ENCODE measurements at regions not wholly inside any gene's neighbourhood (a gene's known extent, or its start where the extent isn't known, plus 50 kb on each side); places are given as distances from the start of the nearest gene placed in this dataset.
A peak's percentile ranks its signal among the peaks of the same experiment; 100 is the strongest.

DNA sequence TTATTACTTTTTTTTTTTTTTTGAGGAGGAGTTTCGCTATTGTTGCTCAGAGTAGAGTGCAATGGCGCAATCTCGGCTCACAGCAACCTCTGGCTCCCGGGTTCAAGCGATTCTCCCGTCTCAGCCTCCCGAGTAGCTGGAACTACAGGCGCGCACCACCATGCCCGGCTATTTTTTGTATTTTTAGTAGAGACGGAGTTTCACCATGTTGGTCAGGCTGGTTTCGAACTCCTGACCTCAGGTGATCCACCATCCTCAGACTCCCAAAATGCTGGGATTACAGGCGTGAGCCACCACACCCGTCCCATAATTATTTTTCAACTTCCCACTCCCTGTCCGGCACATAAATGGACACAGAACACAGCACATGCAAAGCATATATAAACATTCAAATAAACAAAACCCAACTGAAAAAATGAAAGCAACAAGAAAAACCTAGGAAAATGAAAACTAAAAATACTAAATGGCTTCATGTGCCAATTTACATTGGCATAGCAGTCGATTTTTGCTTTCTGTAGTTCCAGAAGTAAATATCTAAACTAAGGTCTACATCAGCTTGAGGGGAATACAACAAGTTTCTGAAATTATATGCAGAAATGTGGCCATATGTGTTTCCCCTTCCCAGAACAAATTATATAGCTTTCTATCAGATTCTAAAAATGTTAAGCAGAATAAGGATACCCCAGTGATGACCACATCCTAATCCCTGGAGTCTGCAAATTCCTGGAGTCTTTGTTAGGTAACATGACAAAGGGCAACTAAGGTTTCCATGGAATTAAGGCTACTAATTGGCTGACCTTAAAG lies 113.9 kb downstream of the HFE start:
- no peak for ATAC-seq
- DNase-seq (ENCODE audit: low read depth in 1 of 2, low spot score in 1 of 2): no peak
- H3K27ac ChIP-seq: peak overlapping the region in 1 of 2 experiments; percentile 73; a peak in 1 of 6 replicates
- 0 out of 3 replicates have a peak, but pooled peaks cover 4% of the 10 kb centered on the region for H3K4me1 ChIP-seq
- ChIA-PET CTCF (interaction anchor here (0.6 kb wide), 1 partner anchor 17 kb away, joined by 3 read pairs; a partner anchor contains a TSS), POLR2A (no interaction called here)
- H3K4me2 ChIP-seq: no peak overlapping the region
- 91% methylated on average over 16 of the region's 16 CpGs for WGBS (ENCODE audit: missing lambda C conversion rate)
- no peak overlapping the region for H3K4me3 ChIP-seq
- FAIRE-seq: no peak
- H3K9me3 ChIP-seq: no peaks in the 10 kb centered on the region
- TF ChIP-seq HEYL (CRISPR knock-in tag; IDR thresholded peaks at IDR 0.05) (no peak), EHF (CRISPR knock-in tag; IDR thresholded peaks at IDR 0.05) (no peak), MAFK (IDR thresholded peaks at IDR 0.05; ENCODE audit: partially characterized antibody) (no peak), POLR2A (IDR thresholded peaks at IDR 0.05; ENCODE audit: low read length) (no peak), NR3C1 (IDR thresholded peaks at IDR 0.05) (no peak), ZNF302 (CRISPR knock-in tag; IDR thresholded peaks at IDR 0.05) (no peak), PBX3 (IDR thresholded peaks at IDR 0.05) (no peak), ESRRA (IDR thresholded peaks at IDR 0.05; ENCODE audit: borderline replicate concordance, low read length) (no peak), JUNB (IDR thresholded peaks at IDR 0.05) (no peak), CBX8 (IDR thresholded peaks at IDR 0.05) (no peak), SMC3 (IDR thresholded peaks at IDR 0.05) (no peak), FOXS1 (CRISPR knock-in tag; IDR thresholded peaks at IDR 0.05) (no peak), MAZ (IDR thresholded peaks at IDR 0.05; ENCODE audit: borderline replicate concordance, low read depth, low read length) (no peak), RARB (CRISPR knock-in tag; IDR thresholded peaks at IDR 0.05) (no peak), CHD4 (IDR thresholded peaks at IDR 0.05; ENCODE audit: borderline replicate concordance) (no peak), CTCF (IDR thresholded peaks at IDR 0.05) (no peak)
- TF ChIP-seq, protein P1, sequence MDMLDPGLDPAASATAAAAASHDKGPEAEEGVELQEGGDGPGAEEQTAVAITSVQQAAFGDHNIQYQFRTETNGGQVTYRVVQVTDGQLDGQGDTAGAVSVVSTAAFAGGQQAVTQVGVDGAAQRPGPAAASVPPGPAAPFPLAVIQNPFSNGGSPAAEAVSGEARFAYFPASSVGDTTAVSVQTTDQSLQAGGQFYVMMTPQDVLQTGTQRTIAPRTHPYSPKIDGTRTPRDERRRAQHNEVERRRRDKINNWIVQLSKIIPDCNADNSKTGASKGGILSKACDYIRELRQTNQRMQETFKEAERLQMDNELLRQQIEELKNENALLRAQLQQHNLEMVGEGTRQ (IDR thresholded peaks at IDR 0.05): no peak
- TF ChIP-seq, protein P2, sequence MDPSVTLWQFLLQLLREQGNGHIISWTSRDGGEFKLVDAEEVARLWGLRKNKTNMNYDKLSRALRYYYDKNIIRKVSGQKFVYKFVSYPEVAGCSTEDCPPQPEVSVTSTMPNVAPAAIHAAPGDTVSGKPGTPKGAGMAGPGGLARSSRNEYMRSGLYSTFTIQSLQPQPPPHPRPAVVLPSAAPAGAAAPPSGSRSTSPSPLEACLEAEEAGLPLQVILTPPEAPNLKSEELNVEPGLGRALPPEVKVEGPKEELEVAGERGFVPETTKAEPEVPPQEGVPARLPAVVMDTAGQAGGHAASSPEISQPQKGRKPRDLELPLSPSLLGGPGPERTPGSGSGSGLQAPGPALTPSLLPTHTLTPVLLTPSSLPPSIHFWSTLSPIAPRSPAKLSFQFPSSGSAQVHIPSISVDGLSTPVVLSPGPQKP (IDR thresholded peaks at IDR 0.05; ENCODE audit: low read depth, low read length): no peak
- TF ChIP-seq, protein P3, sequence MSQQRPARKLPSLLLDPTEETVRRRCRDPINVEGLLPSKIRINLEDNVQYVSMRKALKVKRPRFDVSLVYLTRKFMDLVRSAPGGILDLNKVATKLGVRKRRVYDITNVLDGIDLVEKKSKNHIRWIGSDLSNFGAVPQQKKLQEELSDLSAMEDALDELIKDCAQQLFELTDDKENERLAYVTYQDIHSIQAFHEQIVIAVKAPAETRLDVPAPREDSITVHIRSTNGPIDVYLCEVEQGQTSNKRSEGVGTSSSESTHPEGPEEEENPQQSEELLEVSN (IDR thresholded peaks at IDR 0.05; ENCODE audit: borderline replicate concordance, low read depth): no peak

DNA sequence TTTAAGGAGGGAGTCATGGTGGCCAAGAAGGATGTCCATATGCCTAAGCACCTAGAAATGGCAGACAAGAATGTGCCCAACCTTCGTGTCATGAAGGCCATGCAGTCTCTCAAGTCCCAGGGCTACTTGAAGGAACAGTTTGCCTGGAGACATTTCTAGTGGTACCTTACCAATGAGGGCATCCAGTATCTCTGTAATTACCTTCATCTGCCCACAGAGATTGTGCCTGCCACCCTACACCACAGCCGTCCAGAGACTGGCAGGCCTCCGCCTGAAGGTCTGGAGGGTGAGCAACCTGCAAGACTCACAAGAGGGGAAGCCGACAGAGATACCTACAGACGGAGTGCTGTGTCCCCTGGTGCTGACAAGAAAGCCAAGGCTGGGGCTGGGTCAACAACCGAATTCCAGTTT lies 115.0 kb downstream of the HFE start:
- DNase-seq (ENCODE audit: low read depth in 1 of 2, low spot score in 1 of 2) (no peak), ATAC-seq (no peak), FAIRE-seq (no peak)
- CTCF ChIA-PET: interaction anchor here (1.2 kb wide), 1 partner anchor 101 kb away, joined by 3 read pairs; no protein-coding TSS in a partner anchor
- WGBS (ENCODE audit: missing lambda C conversion rate): 56% methylated on average over 4 of the region's 6 CpGs
- POLR2A ChIA-PET: no interaction called here
- no peak overlapping the region for H3K4me2 ChIP-seq
- no peaks in the 10 kb centered on the region for H3K9me3 ChIP-seq
- H3K4me1 ChIP-seq: peaks cover 10% of the 10 kb centered on the region; the same call in 2 of the 3 replicates
- H3K27ac ChIP-seq: peak overlapping the region in 1 of 2 experiments; percentile 73; a peak in 3 of 6 replicates
- H3K4me3 ChIP-seq: no peak overlapping the region
- TF ChIP-seq, protein P2 (IDR thresholded peaks at IDR 0.05; ENCODE audit: low read depth, low read length): no peak
- TF ChIP-seq ZNF302 (CRISPR knock-in tag; IDR thresholded peaks at IDR 0.05) (no peak), JUN (IDR thresholded peaks at IDR 0.05) (no peak), ATOH8 (CRISPR knock-in tag; IDR thresholded peaks at IDR 0.05; ENCODE audit: low read depth) (no peak), ZFP36 (IDR thresholded peaks at IDR 0.05; ENCODE audit: borderline replicate concordance, partially characterized antibody) (no peak), NPAS2 (CRISPR knock-in tag; IDR thresholded peaks at IDR 0.05; ENCODE audit: borderline replicate concordance) (no peak), NFE2L2 (conservative IDR thresholded peaks at IDR 0.05; ENCODE audit: low read length) (no peak), TP53 (CRISPR knock-in tag; IDR thresholded peaks at IDR 0.05) (no peak), EP300 (IDR thresholded peaks at IDR 0.05) (no peak), RARB (CRISPR knock-in tag; IDR thresholded peaks at IDR 0.05) (no peak), CBX8 (IDR thresholded peaks at IDR 0.05) (no peak), HES2 (IDR thresholded peaks at IDR 0.05) (no peak)

Measured in A549 (cell line).